HepG2 (cell line): ENCODE measurements at regions not wholly inside any gene's neighbourhood (a gene's known extent, or its start where the extent isn't known, plus 50 kb on each side); places are given as distances from the start of the nearest gene placed in this dataset.

Experiments
- ATAC-seq: fragments of 200-7000 bp; cut with Tn5 transposase; 3 replicates; pipeline ENCODE4 v1.9.1; 2020; ENCODE audit warnings: mild to moderate bottlenecking, moderate library complexity
- BruUV-seq: library from RNA; stranded (reverse); fragments of 400-500 nt; replicated peaks from 2 replicates; lab custom pipeline; 2021; lab: Mats Ljungman, UMichigan
- CTCF ChIA-PET: fragments of 300-600 bp; formaldehyde crosslinking; extraction: SDS; loops from one replicate; lab custom pipeline; 2021; ENCODE audit warnings: low total read pairs, inconsistent platforms, low intra/inter-chr PET ratio; lab: Yijun Ruan, JAX
- POLR2A ChIA-PET: fragments of 350-600 bp; sonication (Branson Sonifier 250); formaldehyde crosslinking; loops from one replicate; lab custom pipeline; 2020; ENCODE audit warnings: antibody characterized with exemption, inconsistent platforms; lab: Yijun Ruan, JAX
- DNase-seq: peaks from one replicate; pipeline ENCODE4 v3.0.0-alpha.2; 2015; ENCODE audit warnings: low spot score
- FAIRE-seq: peaks from 3 replicates; lab custom pipeline; 2011; peaks lifted over from hg19 to GRCh38; lab: Jason Lieb, UNC
- H2AFZ ChIP-seq: one replicate; pipeline ENCODE4 v1.6.1; 2011; ENCODE audit warnings: low read length, inconsistent platforms
- H3K27ac ChIP-seq: fragments of 300-600 bp; 3 replicates; pipeline ENCODE4 v1.8.0; 2011; ENCODE audit warnings: mixed run types, mild to moderate bottlenecking, mixed read lengths, low read length, inconsistent platforms; ENCODE audit not compliant: insufficient read depth; ENCODE audit errors: extremely low read length
- H3K27me3 ChIP-seq, 2 experiments: fragments of 200-600 bp in 1 of 2; 2 replicates in 1 of 2; 3 replicates in 1 of 2; pipeline versions ENCODE4 v1.6.0 to v1.8.0; 2011; ENCODE audit warnings: low read length in 2 of 2, mild to moderate bottlenecking in 2 of 2, moderate library complexity in 2 of 2, inconsistent platforms in 1 of 2; ENCODE audit not compliant: insufficient read depth in 2 of 2, control insufficient read depth in 1 of 2
- H3K36me3 ChIP-seq, 2 experiments: fragments of 200-600 bp in 1 of 2; replicated peaks in 1 of 2; 2 replicates in 1 of 2; 3 replicates in 1 of 2; pipeline versions ENCODE4 v1.5.1 to v1.8.0; 2011; ENCODE audit warnings: low read length in 2 of 2, inconsistent platforms in 1 of 2; ENCODE audit not compliant: insufficient read depth in 2 of 2, control insufficient read depth in 1 of 2
- H3K4me1 ChIP-seq: 2 replicates; pipeline ENCODE4 v1.5.1; 2012; ENCODE audit warnings: low read length, inconsistent platforms; ENCODE audit not compliant: insufficient read depth
- H3K4me2 ChIP-seq: 2 replicates; pipeline ENCODE4 v1.6.0; 2011; ENCODE audit warnings: low read depth, low read length, inconsistent platforms
- H3K4me3 ChIP-seq, 3 experiments: fragments of 200-600 bp in 1 of 3; sonication (generic), shearing (Covaris generic) in 1 of 3; replicated peaks in 1 of 3; 2 replicates each; pipeline ENCODE4 v1.5.1; 2011 to 2016; ENCODE audit warnings: low read length in 3 of 3, inconsistent platforms in 2 of 3, low read depth in 2 of 3, mild to moderate bottlenecking in 2 of 3, control low read depth in 1 of 3, mixed read lengths in 1 of 3; ENCODE audit not compliant: insufficient read depth in 1 of 3
- H3K79me2 ChIP-seq: one replicate; pipeline ENCODE4 v1.6.1; 2011; ENCODE audit warnings: low read length, inconsistent platforms; ENCODE audit not compliant: insufficient read depth
- H3K9ac ChIP-seq: 2 replicates; pipeline ENCODE4 v1.6.0; 2011; ENCODE audit warnings: mild to moderate bottlenecking, low read depth, low read length, inconsistent platforms; ENCODE audit not compliant: insufficient read depth
- H3K9me3 ChIP-seq: 2 replicates; pipeline ENCODE4 v1.5.1; 2012; ENCODE audit warnings: mild to moderate bottlenecking, low read length
- H4K20me1 ChIP-seq: 2 replicates; pipeline ENCODE4 v1.6.0; 2011; ENCODE audit warnings: inconsistent platforms, mild to moderate bottlenecking, low read length, moderate library complexity; ENCODE audit not compliant: insufficient read depth
- ATF4 ChIP-seq, 2 experiments: fragments of 450-650 bp in 1 of 2; sonication (generic) in 1 of 2; formaldehyde crosslinking; IDR thresholded peaks; 2 replicates each; pipeline versions ENCODE4 v1.5.0 to v1.8.0; 2020 to 2022; ENCODE audit warnings: mild to moderate bottlenecking in 1 of 2, missing genetic modification reagents in 1 of 2
- CC2D1A ChIP-seq: sonication (generic); formaldehyde crosslinking; IDR thresholded peaks from 2 replicates; pipeline ENCODE4 v1.8.1; 2023; ENCODE audit warnings: mild to moderate bottlenecking, missing genetic modification reagents
- DNMT1 ChIP-seq: sonication (generic); formaldehyde crosslinking; IDR thresholded peaks from 2 replicates; pipeline ENCODE4 v1.5.1; 2020; ENCODE audit warnings: mild to moderate bottlenecking, missing genetic modification reagents
- ELF4 ChIP-seq: sonication (generic); formaldehyde crosslinking; IDR thresholded peaks from 2 replicates; pipeline ENCODE4 v1.5.0; 2020; ENCODE audit warnings: missing genetic modification reagents, mild to moderate bottlenecking, moderate library complexity, borderline replicate concordance
- EZH2 ChIP-seq: conservative IDR thresholded peaks from 2 replicates; pipeline ENCODE4 v1.6.1; 2012; ENCODE audit warnings: mild to moderate bottlenecking, low read depth, low read length, moderate library complexity
- FLYWCH1 ChIP-seq: sonication (generic); formaldehyde crosslinking; IDR thresholded peaks from 2 replicates; pipeline ENCODE4 v1.8.1; 2023; ENCODE audit warnings: mild to moderate bottlenecking, missing genetic modification reagents
- HNF4G ChIP-seq, 2 experiments: sonication (generic) in 1 of 2; formaldehyde crosslinking in 1 of 2; IDR thresholded peaks; 2 replicates each; pipeline versions ENCODE4 v1.4.0 to v1.6.1; 2011 to 2020; ENCODE audit warnings: borderline replicate concordance in 2 of 2, low read depth in 2 of 2, mild to moderate bottlenecking in 2 of 2, low read length in 1 of 2, missing genetic modification reagents in 1 of 2, moderate library complexity in 1 of 2
- HOMEZ ChIP-seq: IDR thresholded peaks from 2 replicates; pipeline ENCODE4 v1.6.1; 2016; ENCODE audit warnings: low read depth
- KLF12 ChIP-seq: sonication (generic); formaldehyde crosslinking; IDR thresholded peaks from 2 replicates; pipeline ENCODE4 v1.4.0; 2020; ENCODE audit warnings: missing genetic modification reagents, borderline replicate concordance
- NAIF1 ChIP-seq: sonication (generic); formaldehyde crosslinking; IDR thresholded peaks from 2 replicates; pipeline ENCODE4 v1.5.0; 2020; ENCODE audit warnings: mild to moderate bottlenecking, missing genetic modification reagents, borderline replicate concordance
- NFE2 ChIP-seq: sonication (generic); formaldehyde crosslinking; IDR thresholded peaks from 2 replicates; pipeline ENCODE4 v1.4.0; 2020; ENCODE audit warnings: missing genetic modification reagents
- NFRKB ChIP-seq: fragments of 450-650 bp; IDR thresholded peaks from 2 replicates; pipeline ENCODE4 v1.6.1; 2017
- PBX3 ChIP-seq: sonication (generic); formaldehyde crosslinking; IDR thresholded peaks from 2 replicates; pipeline ENCODE4 v1.8.1; 2023; ENCODE audit warnings: missing genetic modification reagents, inconsistent platforms, borderline replicate concordance
- SAP130 ChIP-seq: IDR thresholded peaks from 2 replicates; pipeline ENCODE4 v1.6.1; 2016; ENCODE audit warnings: low read depth
- SOX13 ChIP-seq, 3 experiments: fragments of 450-650 bp in 1 of 3; sonication (generic) in 1 of 3; formaldehyde crosslinking in 1 of 3; IDR thresholded peaks in 2 of 3; conservative IDR thresholded peaks in 1 of 3; 2 replicates each; pipeline versions ENCODE4 v1.5.0 to v1.6.1; 2016 to 2020; ENCODE audit warnings: antibody characterized with exemption in 1 of 3, mild to moderate bottlenecking in 1 of 3, missing compliant biosample characterization in 1 of 3, missing genetic modification reagents in 1 of 3, moderate library complexity in 1 of 3
- SRSF4 ChIP-seq: fragments of 200-400 bp; formaldehyde crosslinking; IDR thresholded peaks from one replicate; pipeline ENCODE4 v1.6.1; 2018; ENCODE audit warnings: mild to moderate bottlenecking, low read depth, low read length, moderate library complexity; ENCODE audit not compliant: poor library complexity, severe bottlenecking
- TBX2 ChIP-seq: sonication (generic); formaldehyde crosslinking; IDR thresholded peaks from 2 replicates; pipeline ENCODE4 v1.5.0; 2020; ENCODE audit warnings: missing genetic modification reagents, mild to moderate bottlenecking, borderline replicate concordance
- TRAFD1 ChIP-seq: sonication (generic); formaldehyde crosslinking; IDR thresholded peaks from 2 replicates; pipeline ENCODE4 v1.5.1; 2020; ENCODE audit warnings: missing genetic modification reagents, mild to moderate bottlenecking, borderline replicate concordance
- ZNF569 ChIP-seq: sonication (generic); formaldehyde crosslinking; IDR thresholded peaks from 2 replicates; pipeline ENCODE4 v1.5.0; 2020; ENCODE audit warnings: mild to moderate bottlenecking, missing genetic modification reagents, moderate library complexity, borderline replicate concordance
- ZNF737 ChIP-seq: sonication (generic); formaldehyde crosslinking; IDR thresholded peaks from 2 replicates; pipeline ENCODE4 v1.5.0; 2020; ENCODE audit warnings: missing genetic modification reagents, mild to moderate bottlenecking, borderline replicate concordance
- WGBS: methylation state at CpG from one replicate; pipeline ENCODE4 v1.1.6; 2017; ENCODE audit warnings: low lambda C conversion rate; 5-methylcytosine and 5-hydroxymethylcytosine counted together
- in situ Hi-C: cut with HindIII; loops from 2 replicates; pipeline ENCODE4 v1.10.0; 2017; ENCODE audit warnings: low pct_unique_long_range_greater_than_20kb; ENCODE audit not compliant: extremely low pct_ligation_motif_present
- intact Hi-C: fragments of 100-400 bp; cut with micrococcal nuclease; formaldehyde crosslinking; loops from one replicate; pipeline ENCODE4 v1.10.0; 2022; ENCODE audit not compliant: unreplicated experiment

GRCh38 chr13:31395090-31395489 lies 195.3 kb downstream of the B3GLCT start:
- TF ChIP-seq DNMT1 (no peak), ELF4 (CRISPR knock-in tag) (no peak), HNF4G (IDR thresholded peaks at IDR 0.05; ENCODE audit: borderline replicate concordance, low read depth, low read length) (no peak), HNF4G (CRISPR knock-in tag; IDR thresholded peaks at IDR 0.05; ENCODE audit: borderline replicate concordance, low read depth) (no peak), ATF4 (CRISPR knock-in tag; IDR thresholded peaks at IDR 0.05) (no peak), NFRKB (no peak), CC2D1A (no peak), SAP130 (CRISPR knock-in tag) (no peak), HOMEZ (CRISPR knock-in tag) (no peak), EZH2 (no peak), NAIF1 (CRISPR knock-in tag) (no peak), TBX2 (CRISPR knock-in tag) (no peak), KLF12 (CRISPR knock-in tag) (no peak), NFE2 (CRISPR knock-in tag) (no peak), ZNF569 (no peak), ZNF737 (CRISPR knock-in tag) (no peak), SOX13 (IDR thresholded peaks at IDR 0.05) (no peak), SOX13 (CRISPR knock-in tag; conservative IDR thresholded peaks at IDR 0.05 in 1 of 2, IDR thresholded peaks at IDR 0.05 in 1 of 2) (no peak), SRSF4 (no peak), PBX3 (no peak), FLYWCH1 (CRISPR knock-in tag) (no peak), TRAFD1 (CRISPR knock-in tag) (no peak)
- TF ChIP-seq, all 625 proteins: peak for 0
- no peak for DNase-seq
- intact Hi-C loops: no loop called here
- Histone ChIP-seq H3K4me1 (no peaks in the 10 kb centered on the region), H3K79me2 (no peaks in the 10 kb centered on the region), H2AFZ (no peak overlapping the region), H4K20me1 (no peaks in the 10 kb centered on the region), H3K4me2 (no peak overlapping the region), H3K4me3 (no peak overlapping the region), H3K27me3 (no peaks in the 10 kb centered on the region), H3K27ac (no peak overlapping the region), H3K9ac (no peak overlapping the region), H3K36me3 (no peaks in the 10 kb centered on the region), H3K9me3 (peaks cover 9% of the 10 kb centered on the region)
- CTCF ChIA-PET: no interaction called here
- no TSS peak for BruUV-seq
- no peak for ATAC-seq
- FAIRE-seq: no peak
- in situ Hi-C loops: no loop called here
- POLR2A ChIA-PET: no interaction called here
- 27% methylated on average over 3 of the region's 3 CpGs for WGBS
